ENCODE measurements at regions not wholly inside any gene's neighbourhood (a gene's known extent, or its start where the extent isn't known, plus 50 kb on each side); places are given as distances from the start of the nearest gene placed in this dataset.

DNA sequence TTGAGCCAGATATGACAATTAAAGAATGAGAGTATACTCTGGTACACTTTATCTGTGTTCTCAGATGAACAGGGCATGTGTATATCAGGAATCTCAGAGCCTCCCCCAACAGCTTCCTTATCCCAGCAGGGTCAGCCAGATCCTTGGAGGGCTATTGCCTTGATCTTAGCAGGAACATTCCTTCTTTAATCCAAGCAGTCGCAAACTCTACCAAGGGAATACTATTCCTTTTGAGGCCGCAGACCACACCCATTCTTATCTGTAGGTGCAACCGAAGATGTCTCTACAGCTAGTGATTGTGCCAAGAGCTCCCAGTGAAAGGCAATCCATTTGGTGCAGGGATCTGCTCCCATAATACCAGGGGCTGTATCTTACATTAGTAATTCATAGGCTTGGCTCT, 118.3 kb upstream of the DOK6 start:
- TF ChIP-seq, protein P1, sequence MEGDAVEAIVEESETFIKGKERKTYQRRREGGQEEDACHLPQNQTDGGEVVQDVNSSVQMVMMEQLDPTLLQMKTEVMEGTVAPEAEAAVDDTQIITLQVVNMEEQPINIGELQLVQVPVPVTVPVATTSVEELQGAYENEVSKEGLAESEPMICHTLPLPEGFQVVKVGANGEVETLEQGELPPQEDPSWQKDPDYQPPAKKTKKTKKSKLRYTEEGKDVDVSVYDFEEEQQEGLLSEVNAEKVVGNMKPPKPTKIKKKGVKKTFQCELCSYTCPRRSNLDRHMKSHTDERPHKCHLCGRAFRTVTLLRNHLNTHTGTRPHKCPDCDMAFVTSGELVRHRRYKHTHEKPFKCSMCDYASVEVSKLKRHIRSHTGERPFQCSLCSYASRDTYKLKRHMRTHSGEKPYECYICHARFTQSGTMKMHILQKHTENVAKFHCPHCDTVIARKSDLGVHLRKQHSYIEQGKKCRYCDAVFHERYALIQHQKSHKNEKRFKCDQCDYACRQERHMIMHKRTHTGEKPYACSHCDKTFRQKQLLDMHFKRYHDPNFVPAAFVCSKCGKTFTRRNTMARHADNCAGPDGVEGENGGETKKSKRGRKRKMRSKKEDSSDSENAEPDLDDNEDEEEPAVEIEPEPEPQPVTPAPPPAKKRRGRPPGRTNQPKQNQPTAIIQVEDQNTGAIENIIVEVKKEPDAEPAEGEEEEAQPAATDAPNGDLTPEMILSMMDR (IDR thresholded peaks at IDR 0.05; ENCODE audit: low read depth, low read length): no peak
- DNase-seq (ENCODE audit: low read depth in 2 of 2): no peak
- H3K4me3 ChIP-seq (replicated peaks in 1 of 2; ENCODE audit: low read depth in 2 of 2, low read length in 2 of 2): no peak overlapping the region

DNA sequence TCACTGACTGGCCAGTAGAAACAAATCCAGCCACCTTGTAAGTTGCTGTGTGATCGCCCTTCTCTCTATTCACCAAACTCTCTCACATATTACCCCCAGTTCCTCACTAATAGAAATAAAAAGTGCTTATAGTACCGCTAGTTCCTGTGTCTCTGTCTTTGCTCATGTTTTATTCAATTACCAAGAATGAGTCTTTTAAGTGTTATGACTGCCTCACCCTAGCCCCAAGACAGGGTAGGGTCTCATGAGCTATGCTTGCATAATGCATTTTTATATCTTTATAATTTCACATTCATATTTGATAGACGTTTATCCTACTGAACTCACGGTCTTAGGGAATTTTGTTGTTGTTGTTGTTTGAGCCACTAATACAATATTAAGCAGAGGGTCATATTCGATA, 109.6 kb upstream of the DOK6 start:
- no peak for DNase-seq (ENCODE audit: low read depth in 2 of 2)
- no peak overlapping the region for H3K4me3 ChIP-seq (replicated peaks in 1 of 2; ENCODE audit: low read depth in 2 of 2, low read length in 2 of 2)
- TF ChIP-seq, protein P1 (IDR thresholded peaks at IDR 0.05; ENCODE audit: low read depth, low read length): no peak

DNA sequence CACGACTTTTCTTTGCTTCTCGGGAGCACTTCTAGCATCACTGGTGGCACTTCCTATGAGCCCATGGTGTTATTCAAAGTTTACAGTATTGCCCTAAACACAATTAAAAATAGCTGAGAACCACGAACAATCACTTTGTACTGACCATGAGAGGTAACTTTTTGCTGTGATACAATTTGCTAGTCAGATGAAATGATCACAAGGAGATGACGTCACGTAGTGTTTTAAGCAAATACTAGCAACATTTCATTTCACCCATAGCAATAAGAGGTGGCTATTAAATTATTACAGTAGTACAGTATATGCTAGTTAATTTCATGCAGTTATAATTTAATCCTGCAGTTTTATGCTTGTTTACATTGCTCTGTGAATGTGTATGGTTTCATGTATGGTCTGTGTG, 108.9 kb upstream of the DOK6 start:
- no peak overlapping the region for H3K4me3 ChIP-seq (replicated peaks in 1 of 2; ENCODE audit: low read depth in 2 of 2, low read length in 2 of 2)
- no peak for DNase-seq (ENCODE audit: low read depth in 2 of 2)
- TF ChIP-seq, protein P1 (IDR thresholded peaks at IDR 0.05; ENCODE audit: low read depth, low read length): no peak

DNA sequence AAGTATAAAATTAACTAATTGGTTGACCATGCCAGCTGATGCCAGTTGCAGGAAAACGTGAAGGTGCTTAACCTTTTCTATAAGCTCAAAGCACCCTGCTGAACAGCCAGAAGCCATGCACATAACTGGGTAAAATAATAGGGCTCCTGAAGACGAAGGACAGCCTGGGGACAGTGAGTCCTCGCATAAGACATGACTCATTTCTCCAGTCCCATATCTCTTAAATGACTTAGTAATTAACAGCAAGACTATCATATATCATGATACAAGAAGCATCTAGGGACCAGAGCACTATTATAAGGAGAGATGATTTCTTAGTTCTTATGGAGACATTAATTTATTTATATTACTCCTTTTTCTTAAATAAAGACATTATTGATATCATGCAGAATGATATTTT, 100.5 kb upstream of the DOK6 start:
- no peak for DNase-seq (ENCODE audit: low read depth in 2 of 2)
- TF ChIP-seq, protein P1 (IDR thresholded peaks at IDR 0.05; ENCODE audit: low read depth, low read length): no peak
- H3K4me3 ChIP-seq (replicated peaks in 1 of 2; ENCODE audit: low read depth in 2 of 2, low read length in 2 of 2): no peak overlapping the region

DNA sequence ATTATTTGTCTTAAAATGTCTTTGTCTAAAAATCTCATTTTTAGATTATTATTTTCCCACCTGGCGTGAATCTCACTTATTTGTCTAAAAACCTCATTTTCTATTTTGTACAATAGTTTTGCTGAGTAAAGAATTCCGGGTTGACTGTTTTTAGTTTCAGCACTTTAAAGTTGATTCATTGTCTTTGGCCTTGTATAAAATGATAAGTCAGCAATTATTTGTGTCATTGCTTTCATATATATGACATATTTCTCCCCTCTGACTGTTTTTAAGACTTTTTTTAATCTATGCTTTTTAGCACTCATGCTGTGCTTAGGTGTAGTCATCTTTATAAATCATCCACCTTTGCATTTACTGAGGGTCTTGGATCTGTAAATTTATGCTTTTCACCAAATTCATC, 92.1 kb upstream of the DOK6 start:
- TF ChIP-seq, protein P1 (IDR thresholded peaks at IDR 0.05; ENCODE audit: low read depth, low read length): no peak
- no peak for DNase-seq (ENCODE audit: low read depth in 2 of 2)

DNA sequence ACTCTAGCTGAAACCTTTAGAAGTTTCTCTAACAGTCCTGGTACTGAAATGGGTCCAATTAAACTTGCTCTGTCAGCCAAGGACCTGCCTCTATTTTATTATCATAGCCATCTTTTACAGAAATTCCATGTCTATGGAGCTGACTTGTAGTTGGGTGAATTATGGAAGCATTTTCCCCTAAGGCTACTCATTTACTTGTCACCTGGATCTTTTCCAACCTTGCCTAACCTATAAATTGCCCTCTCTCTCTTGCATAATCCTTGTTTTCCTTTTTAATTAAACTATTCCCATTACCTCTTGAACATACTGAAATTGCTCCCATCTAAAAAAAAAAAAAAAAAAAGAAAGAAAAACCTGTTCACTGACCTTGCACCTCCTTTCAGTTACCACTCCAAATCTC, 74.6 kb upstream of the DOK6 start:
- no peak overlapping the region for H3K4me3 ChIP-seq (replicated peaks in 1 of 2; ENCODE audit: low read depth in 2 of 2, low read length in 2 of 2)
- TF ChIP-seq, protein P1 (IDR thresholded peaks at IDR 0.05; ENCODE audit: low read depth, low read length): no peak
- peak in 1 of 2 donors; percentile 1 for DNase-seq (ENCODE audit: low read depth in 2 of 2)

More for the DNA sequence above, 92.1 kb upstream of the DOK6 start:
- H3K4me3 ChIP-seq (replicated peaks in 1 of 2; ENCODE audit: low read depth in 2 of 2, low read length in 2 of 2): no peak overlapping the region

DNA sequence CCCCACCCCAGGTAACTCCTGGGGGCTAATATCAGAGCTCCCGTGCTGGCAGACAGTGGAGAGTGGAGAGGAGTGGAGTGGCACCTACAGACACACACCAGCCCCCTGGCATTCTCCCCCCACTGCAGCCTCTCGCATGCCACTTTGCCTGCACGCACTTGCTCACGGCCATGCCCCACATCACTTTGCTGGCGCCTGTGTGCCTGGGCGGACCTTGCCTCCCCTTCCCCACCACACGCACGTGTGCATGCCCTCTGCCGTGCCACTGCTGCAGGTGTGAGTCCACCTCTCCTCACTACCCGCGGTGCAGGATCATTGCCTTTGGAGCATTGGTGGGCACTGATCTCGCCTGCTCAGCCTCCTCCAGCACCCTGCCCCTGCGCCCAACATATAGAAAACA, 72.6 kb upstream of the DOK6 start:
- TF ChIP-seq, protein P1 (IDR thresholded peaks at IDR 0.05; ENCODE audit: low read depth, low read length): no peak
- no peak for DNase-seq (ENCODE audit: low read depth in 2 of 2)
- H3K4me3 ChIP-seq (replicated peaks in 1 of 2; ENCODE audit: low read depth in 2 of 2, low read length in 2 of 2): no peak overlapping the region
